Sigmoid colon (tissue), 6 donors: ENCODE measurements at regions not wholly inside any gene's neighbourhood (a gene's known extent, or its start where the extent isn't known, plus 50 kb on each side); places are given as distances from the start of the nearest gene placed in this dataset.

Experiments
- DNase-seq: peaks from one replicate; pipeline ENCODE4 v3.0.0-alpha.2; 2019
- H3K27ac ChIP-seq, 4 donors: fragments of 200-600 bp; sonication (generic); one replicate each; pipeline ENCODE4 v1.5.1; 2016 to 2019; ENCODE audit warnings: mild to moderate bottlenecking in 1 of 4
- H3K27me3 ChIP-seq, 3 donors: fragments of 200-600 bp; sonication (generic); one replicate each; pipeline ENCODE4 v1.5.1; 2019; ENCODE audit warnings: mild to moderate bottlenecking in 1 of 3
- H3K36me3 ChIP-seq, 4 donors: fragments of 200-600 bp; sonication (generic); one replicate each; pipeline ENCODE4 v1.5.1; 2016 to 2019
- H3K4me1 ChIP-seq, 4 donors: fragments of 200-600 bp; sonication (generic); one replicate each; pipeline ENCODE4 v1.5.1; 2017 to 2019
- H3K4me3 ChIP-seq, 4 donors: fragments of 200-600 bp; sonication (generic); one replicate each; pipeline ENCODE4 v1.5.1; 2017 to 2019; ENCODE audit warnings: mild to moderate bottlenecking in 2 of 4, moderate library complexity in 1 of 4
- H3K9me3 ChIP-seq, 4 donors: fragments of 200-600 bp in 3 of 4; sonication (generic) in 3 of 4; one replicate each; pipeline versions ENCODE4 v1.5.1 to v1.6.1; 2013 to 2019
- EP300 ChIP-seq, 4 donors: sonication (generic); formaldehyde crosslinking; IDR thresholded peaks; one replicate each; pipeline ENCODE4 v1.6.1; 2017; ENCODE audit warnings: antibody characterized with exemption in 4 of 4
- POLR2A ChIP-seq, 2 donors: fragments of 450-650 bp; IDR thresholded peaks; one replicate each; pipeline ENCODE4 v1.6.1; 2016; ENCODE audit warnings: antibody characterized with exemption in 2 of 2, mild to moderate bottlenecking in 2 of 2, moderate library complexity in 2 of 2
- POLR2AphosphoS5 ChIP-seq, 4 donors: sonication (generic); formaldehyde crosslinking; IDR thresholded peaks; one replicate each; pipeline ENCODE4 v1.6.1; 2017; ENCODE audit warnings: antibody characterized with exemption in 4 of 4
- WGBS, 2 donors: extraction: QIAGEN DNeasy Blood & Tissue Kit; methylation state at CpG; one replicate each; pipeline ENCODE4 v1.1.7; 2013; 5-methylcytosine and 5-hydroxymethylcytosine counted together
- intact Hi-C: fragments of 100-400 bp; cut with DNase I; formaldehyde crosslinking; loops from one replicate; pipeline ENCODE4 v1.15.1; 2023
- TF ChIP-seq, protein P1 (sequence below), 4 experiments: fragments of 450-650 bp in 3 of 4; fragments of 200-600 bp in 1 of 4; IDR thresholded peaks; one replicate each; pipeline ENCODE4 v1.5.1; 2016 to 2019; ENCODE audit warnings: antibody characterized with exemption in 4 of 4, mild to moderate bottlenecking in 3 of 4, moderate library complexity in 2 of 4
- donor health status: healthy with polysubstance abuse.
- donor health status: healthy.

DNA sequence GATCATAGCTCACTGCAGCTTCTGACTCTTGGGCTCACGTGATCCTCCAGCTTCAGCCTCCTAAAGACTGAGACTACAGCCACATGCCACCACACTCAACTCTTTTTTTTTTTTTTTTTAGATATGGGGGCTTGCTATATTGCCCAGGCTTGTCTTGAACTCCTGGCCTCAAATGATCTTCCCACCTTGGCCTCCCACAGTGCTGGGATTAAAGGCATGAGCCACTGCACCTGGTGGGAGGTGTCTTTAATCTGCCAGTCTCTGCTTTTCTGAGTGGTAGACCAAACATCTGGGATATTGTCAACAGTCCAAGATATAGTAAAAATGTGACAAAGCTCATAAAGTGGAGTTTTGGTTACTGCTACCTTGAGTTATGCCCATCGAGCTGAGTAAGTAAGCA is 104.9 kb upstream of the FOXP2 start:
- H3K36me3 ChIP-seq, result no peaks in the 10 kb centered on the region
- WGBS, 2 donors, result 70 to 75% methylated on average over 2 of the region's 2 CpGs
- H3K9me3 ChIP-seq, result no peaks in the 10 kb centered on the region
- no peaks in the 10 kb centered on the region for H3K27me3 ChIP-seq
- H3K4me1 ChIP-seq, result peaks cover 0 to 4% (median 0%) of the 10 kb centered on the region in 4 donors
- intact Hi-C loops, result no loop called here
- DNase-seq, result no peak
- no peak for TF ChIP-seq EP300 (IDR thresholded peaks at IDR 0.05)
- no peak for TF ChIP-seq POLR2AphosphoS5 (IDR thresholded peaks at IDR 0.05)
- TF ChIP-seq, protein P1, sequence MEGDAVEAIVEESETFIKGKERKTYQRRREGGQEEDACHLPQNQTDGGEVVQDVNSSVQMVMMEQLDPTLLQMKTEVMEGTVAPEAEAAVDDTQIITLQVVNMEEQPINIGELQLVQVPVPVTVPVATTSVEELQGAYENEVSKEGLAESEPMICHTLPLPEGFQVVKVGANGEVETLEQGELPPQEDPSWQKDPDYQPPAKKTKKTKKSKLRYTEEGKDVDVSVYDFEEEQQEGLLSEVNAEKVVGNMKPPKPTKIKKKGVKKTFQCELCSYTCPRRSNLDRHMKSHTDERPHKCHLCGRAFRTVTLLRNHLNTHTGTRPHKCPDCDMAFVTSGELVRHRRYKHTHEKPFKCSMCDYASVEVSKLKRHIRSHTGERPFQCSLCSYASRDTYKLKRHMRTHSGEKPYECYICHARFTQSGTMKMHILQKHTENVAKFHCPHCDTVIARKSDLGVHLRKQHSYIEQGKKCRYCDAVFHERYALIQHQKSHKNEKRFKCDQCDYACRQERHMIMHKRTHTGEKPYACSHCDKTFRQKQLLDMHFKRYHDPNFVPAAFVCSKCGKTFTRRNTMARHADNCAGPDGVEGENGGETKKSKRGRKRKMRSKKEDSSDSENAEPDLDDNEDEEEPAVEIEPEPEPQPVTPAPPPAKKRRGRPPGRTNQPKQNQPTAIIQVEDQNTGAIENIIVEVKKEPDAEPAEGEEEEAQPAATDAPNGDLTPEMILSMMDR (IDR thresholded peaks at IDR 0.05), result no peak
- TF ChIP-seq POLR2A (IDR thresholded peaks at IDR 0.05), result no peak
- no peak overlapping the region for H3K4me3 ChIP-seq
- no peak overlapping the region for H3K27ac ChIP-seq

DNA sequence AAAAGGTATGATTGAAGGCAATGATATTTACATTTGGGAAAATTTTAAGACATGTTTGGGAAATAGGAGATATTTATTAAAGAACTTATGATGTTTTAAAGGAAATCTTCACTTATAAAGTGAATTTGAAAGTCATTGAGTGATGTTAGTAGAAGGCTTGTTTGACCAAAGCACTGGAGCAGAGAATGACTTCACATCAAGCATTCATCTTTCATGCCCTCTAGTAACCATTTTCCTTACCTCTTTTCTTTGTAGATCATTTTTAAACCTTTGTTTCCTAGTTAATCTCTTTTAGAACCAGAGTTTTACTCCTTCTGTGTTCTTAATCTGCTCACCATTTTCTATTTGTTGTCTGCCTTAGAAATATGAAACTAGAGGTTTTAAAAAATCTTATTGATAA is 111.3 kb upstream of the FOXP2 start:
- no peaks in the 10 kb centered on the region for H3K9me3 ChIP-seq
- DNase-seq, result no peak
- peaks cover 0 to 3% (median 0%) of the 10 kb centered on the region in 4 donors for H3K4me1 ChIP-seq
- H3K27me3 ChIP-seq, result no peaks in the 10 kb centered on the region
- H3K27ac ChIP-seq, result no peak overlapping the region
- H3K36me3 ChIP-seq, result no peaks in the 10 kb centered on the region
- no peak for TF ChIP-seq POLR2AphosphoS5 (IDR thresholded peaks at IDR 0.05)
- no peak for TF ChIP-seq EP300 (IDR thresholded peaks at IDR 0.05)
- TF ChIP-seq, protein P1 (IDR thresholded peaks at IDR 0.05), result no peak
- TF ChIP-seq POLR2A (IDR thresholded peaks at IDR 0.05), result no peak
- no peak overlapping the region for H3K4me3 ChIP-seq
- intact Hi-C loops, result no loop called here

DNA sequence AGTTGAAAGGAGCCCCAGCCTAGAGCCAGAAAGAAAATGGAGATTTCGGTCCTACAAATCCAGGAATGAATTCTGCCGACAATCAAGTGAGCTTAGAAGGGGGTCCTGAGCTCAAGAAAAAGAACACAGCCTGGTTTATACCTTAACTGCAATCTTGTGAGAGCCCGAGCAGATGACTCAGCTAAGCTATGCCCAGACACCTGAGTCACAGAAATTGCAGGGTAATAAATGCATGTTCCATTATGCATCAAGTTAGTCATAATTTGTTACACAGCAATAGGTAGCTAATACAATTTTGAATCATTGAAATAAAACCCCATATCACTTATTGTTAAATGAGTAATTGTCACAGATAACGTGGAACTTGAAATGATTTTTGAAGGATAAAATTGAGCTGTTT is 111.8 kb upstream of the FOXP2 start:
- DNase-seq, result no peak
- Histone ChIP-seq H3K4me3 (no peak overlapping the region), H3K4me1 (peaks cover 0 to 3% (median 0%) of the 10 kb centered on the region in 4 donors), H3K9me3 (no peaks in the 10 kb centered on the region), H3K27me3 (no peaks in the 10 kb centered on the region), H3K27ac (no peak overlapping the region), H3K36me3 (no peaks in the 10 kb centered on the region)
- WGBS, 2 donors, result 83 to 85% methylated on average over 4 of the region's 4 CpGs
- TF ChIP-seq POLR2AphosphoS5 (IDR thresholded peaks at IDR 0.05) (no peak), POLR2A (IDR thresholded peaks at IDR 0.05) (no peak)
- TF ChIP-seq, protein P1 (IDR thresholded peaks at IDR 0.05), result no peak
- intact Hi-C loops, result no loop called here

DNA sequence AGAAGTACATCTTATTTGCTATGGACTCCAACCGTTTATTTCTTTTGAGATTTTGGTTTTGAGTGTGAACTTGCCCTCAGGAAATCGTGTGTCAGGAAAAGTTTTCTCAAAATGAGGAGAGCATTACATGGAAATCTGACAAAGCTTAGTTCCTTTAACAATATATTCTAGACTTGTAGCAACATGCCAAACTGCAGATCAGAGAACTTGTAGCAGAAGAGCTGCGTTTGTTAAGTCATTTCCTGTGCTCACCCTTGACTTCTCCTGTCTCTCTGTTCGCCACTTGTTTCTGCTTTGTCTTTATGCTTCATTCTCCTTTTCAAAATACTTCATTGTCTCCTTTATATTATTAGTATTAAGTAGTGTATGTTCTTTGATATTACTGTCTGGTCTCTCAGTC is 116.6 kb upstream of the FOXP2 start:
- H3K4me1 ChIP-seq, result peaks cover 0 to 9% (median 3%) of the 10 kb centered on the region in 4 donors
- intact Hi-C loops, result no loop called here
- H3K27me3 ChIP-seq, result no peaks in the 10 kb centered on the region
- H3K9me3 ChIP-seq, result no peaks in the 10 kb centered on the region
- H3K27ac ChIP-seq, result no peak overlapping the region
- WGBS, 2 donors, result 61 to 85% methylated on average over 4 of the region's 4 CpGs
- no peaks in the 10 kb centered on the region for H3K36me3 ChIP-seq
- DNase-seq, result no peak
- no peak overlapping the region for H3K4me3 ChIP-seq
- TF ChIP-seq POLR2A (IDR thresholded peaks at IDR 0.05), result no peak
- no peak for TF ChIP-seq EP300 (IDR thresholded peaks at IDR 0.05)
- TF ChIP-seq, protein P1 (IDR thresholded peaks at IDR 0.05), result no peak
- TF ChIP-seq POLR2AphosphoS5 (IDR thresholded peaks at IDR 0.05), result no peak

DNA sequence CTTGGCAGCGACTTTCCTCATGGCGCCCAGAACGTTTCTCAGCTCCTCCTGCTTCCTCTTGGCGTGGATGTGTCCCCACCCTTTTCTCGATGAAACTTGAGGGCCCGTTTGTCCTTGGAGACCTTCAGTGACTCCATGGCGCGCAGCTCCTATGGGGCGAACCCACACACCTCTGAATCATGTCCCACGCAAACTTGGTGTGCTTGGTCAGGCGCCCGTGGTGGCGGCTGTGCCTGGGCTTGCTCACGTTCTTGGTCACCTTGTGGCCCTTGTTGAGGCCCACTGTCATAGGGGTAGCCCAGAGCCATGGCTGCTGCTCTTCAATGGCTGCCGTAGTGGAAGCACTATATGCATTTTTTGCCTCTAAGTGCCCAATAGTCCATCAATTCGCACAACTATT is 117.5 kb upstream of the FOXP2 start:
- no peaks in the 10 kb centered on the region for H3K27me3 ChIP-seq
- H3K36me3 ChIP-seq, result no peaks in the 10 kb centered on the region
- intact Hi-C loops, result no loop called here
- H3K4me1 ChIP-seq, result peaks cover 0 to 9% (median 3%) of the 10 kb centered on the region in 4 donors
- 94 to 95% methylated on average over 16 of the region's 16 CpGs for WGBS, 2 donors
- H3K4me3 ChIP-seq, result no peak overlapping the region
- H3K9me3 ChIP-seq, result no peaks in the 10 kb centered on the region
- no peak overlapping the region for H3K27ac ChIP-seq
- no peak for DNase-seq
- TF ChIP-seq EP300 (IDR thresholded peaks at IDR 0.05), result no peak
- no peak for TF ChIP-seq POLR2A (IDR thresholded peaks at IDR 0.05)
- no peak for TF ChIP-seq POLR2AphosphoS5 (IDR thresholded peaks at IDR 0.05)
- TF ChIP-seq, protein P1 (IDR thresholded peaks at IDR 0.05), result no peak
